OCI-LY1 (cell line): ENCODE measurements at regions not wholly inside any gene's neighbourhood (a gene's known extent, or its start where the extent isn't known, plus 50 kb on each side); places are given as distances from the start of the nearest gene placed in this dataset.

Source experiments
- H2AFZ ChIP-seq: fragments of 200-600 bp; sonication (generic), shearing (Covaris generic); 2 replicates; pipeline ENCODE4 v1.6.0; 2014; ENCODE audit warnings: antibody characterized with exemption, mild to moderate bottlenecking, low read length
- H3F3A ChIP-seq: fragments of 200-600 bp; sonication (generic), shearing (Covaris generic); 2 replicates; pipeline ENCODE4 v1.6.0; 2014; ENCODE audit warnings: mild to moderate bottlenecking, antibody characterized with exemption, low read length, moderate library complexity; ENCODE audit not compliant: insufficient read depth
- H3K27ac ChIP-seq: fragments of 200-600 bp; sonication (generic); 2 replicates; pipeline ENCODE4 v1.5.1; 2014; ENCODE audit warnings: low read length, mixed run types, mild to moderate bottlenecking, low read depth; ENCODE audit not compliant: poor library complexity, severe bottlenecking
- H3K27me3 ChIP-seq: fragments of 200-600 bp; sonication (generic); 2 replicates; pipeline ENCODE4 v1.6.0; 2014; ENCODE audit warnings: antibody characterized with exemption, mild to moderate bottlenecking, low read length, moderate library complexity; ENCODE audit not compliant: insufficient read depth
- H3K36me3 ChIP-seq: fragments of 200-600 bp; sonication (generic); 2 replicates; pipeline ENCODE4 v1.6.1; 2014; ENCODE audit warnings: mild to moderate bottlenecking, antibody characterized with exemption, low read length, moderate library complexity, mixed read lengths; ENCODE audit not compliant: insufficient read depth
- H3K4me1 ChIP-seq: fragments of 200-600 bp; sonication (generic); 2 replicates; pipeline ENCODE4 v1.5.1; 2014; ENCODE audit warnings: mild to moderate bottlenecking, low read length, moderate library complexity; ENCODE audit not compliant: insufficient read depth, severe bottlenecking
- H3K4me2 ChIP-seq: fragments of 200-600 bp; sonication (generic), shearing (Covaris generic); 2 replicates; pipeline ENCODE4 v1.6.1; 2014; ENCODE audit warnings: low read length
- H3K4me3 ChIP-seq: fragments of 200-600 bp; sonication (generic); 2 replicates; pipeline ENCODE4 v1.5.1; 2014; ENCODE audit warnings: low read length, low read depth, mild to moderate bottlenecking, mixed read lengths; ENCODE audit not compliant: poor library complexity, severe bottlenecking
- H3K79me2 ChIP-seq: fragments of 200-600 bp; shearing (Covaris generic); 2 replicates; pipeline ENCODE4 v1.6.1; 2016; ENCODE audit warnings: mixed run types, low read length, mixed read lengths; ENCODE audit not compliant: insufficient read depth
- H3K9ac ChIP-seq: fragments of 200-600 bp; sonication (generic), shearing (Covaris generic); 2 replicates; pipeline ENCODE4 v1.6.1; 2014; ENCODE audit warnings: mild to moderate bottlenecking, low read length, mixed read lengths
- H3K9me2 ChIP-seq: fragments of 200-600 bp; sonication (generic), shearing (Covaris generic); 2 replicates; pipeline ENCODE4 v1.6.1; 2014; ENCODE audit warnings: low read depth, mild to moderate bottlenecking, low read length, mixed read lengths
- H3K9me3 ChIP-seq: fragments of 200-600 bp; shearing (Covaris generic); 2 replicates; pipeline ENCODE4 v1.6.1; 2014; ENCODE audit warnings: low read length, mixed read lengths
- H4K20me1 ChIP-seq: fragments of 200-600 bp; sonication (generic), shearing (Covaris generic); 2 replicates; pipeline ENCODE4 v1.6.0; 2016; ENCODE audit warnings: mild to moderate bottlenecking, low read length; ENCODE audit not compliant: insufficient read depth
- EZH2 ChIP-seq: fragments of 200-600 bp; sonication (generic), shearing (Covaris generic); IDR thresholded peaks from 2 replicates; pipeline ENCODE4 v1.8.0; 2017; ENCODE audit warnings: borderline replicate concordance, mixed run types, mild to moderate bottlenecking, antibody characterized with exemption, low read length, moderate library complexity, mixed read lengths
- TF ChIP-seq, protein P1 (sequence below): fragments of 200-600 bp; sonication (generic), shearing (Covaris generic); IDR thresholded peaks from 2 replicates; pipeline ENCODE4 v1.5.1; 2017; ENCODE audit warnings: mild to moderate bottlenecking, antibody characterized with exemption, low read length, moderate library complexity, mixed read lengths

- Histone ChIP-seq H3F3A (0 out of 2 replicates have a peak, but pooled peaks cover 3% of the 10 kb centered on the region), H3K9ac (no peak overlapping the region), H3K79me2 (no peaks in the 10 kb centered on the region), H2AFZ (no peak overlapping the region), H3K4me2 (no peak overlapping the region), H4K20me1 (no peaks in the 10 kb centered on the region), H3K9me3 (no peaks in the 10 kb centered on the region), H3K27me3 (no peaks in the 10 kb centered on the region), H3K36me3 (no peaks in the 10 kb centered on the region), H3K4me3 (no peak overlapping the region), H3K9me2 (no peaks in the 10 kb centered on the region), H3K4me1 (peaks cover 1% of the 10 kb centered on the region), H3K27ac (no peak overlapping the region)
- no peak for TF ChIP-seq EZH2
- TF ChIP-seq, protein P1, sequence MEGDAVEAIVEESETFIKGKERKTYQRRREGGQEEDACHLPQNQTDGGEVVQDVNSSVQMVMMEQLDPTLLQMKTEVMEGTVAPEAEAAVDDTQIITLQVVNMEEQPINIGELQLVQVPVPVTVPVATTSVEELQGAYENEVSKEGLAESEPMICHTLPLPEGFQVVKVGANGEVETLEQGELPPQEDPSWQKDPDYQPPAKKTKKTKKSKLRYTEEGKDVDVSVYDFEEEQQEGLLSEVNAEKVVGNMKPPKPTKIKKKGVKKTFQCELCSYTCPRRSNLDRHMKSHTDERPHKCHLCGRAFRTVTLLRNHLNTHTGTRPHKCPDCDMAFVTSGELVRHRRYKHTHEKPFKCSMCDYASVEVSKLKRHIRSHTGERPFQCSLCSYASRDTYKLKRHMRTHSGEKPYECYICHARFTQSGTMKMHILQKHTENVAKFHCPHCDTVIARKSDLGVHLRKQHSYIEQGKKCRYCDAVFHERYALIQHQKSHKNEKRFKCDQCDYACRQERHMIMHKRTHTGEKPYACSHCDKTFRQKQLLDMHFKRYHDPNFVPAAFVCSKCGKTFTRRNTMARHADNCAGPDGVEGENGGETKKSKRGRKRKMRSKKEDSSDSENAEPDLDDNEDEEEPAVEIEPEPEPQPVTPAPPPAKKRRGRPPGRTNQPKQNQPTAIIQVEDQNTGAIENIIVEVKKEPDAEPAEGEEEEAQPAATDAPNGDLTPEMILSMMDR, result no peak
Observed at GRCh38 chr5:116375926-116376325, 198.7 kb downstream of the SEMA6A start.

DNA sequence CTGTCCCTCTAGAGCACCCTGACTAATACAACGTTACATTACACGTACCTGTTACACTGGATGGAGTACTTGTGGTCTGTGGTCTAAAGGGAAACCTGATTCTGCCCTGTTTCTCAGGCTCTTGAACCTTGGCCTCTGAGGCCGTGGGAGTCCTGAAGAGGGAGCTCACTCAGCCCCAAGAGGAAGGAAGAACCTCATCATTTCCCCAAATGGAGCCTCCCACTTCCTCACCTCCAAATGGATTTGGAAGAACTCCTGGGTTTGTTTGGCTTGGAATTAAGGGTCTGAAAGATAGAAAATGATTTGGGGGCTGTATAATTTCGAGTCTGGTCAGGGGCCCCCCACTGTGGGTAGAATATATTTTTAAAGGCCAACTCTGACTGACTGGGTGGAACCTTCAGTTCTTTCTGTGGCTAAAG is 200.2 kb downstream of the SEMA6A start:
- no peak overlapping the region for H3K4me2 ChIP-seq
- no peaks in the 10 kb centered on the region for H3K9me3 ChIP-seq
- no peak overlapping the region for H2AFZ ChIP-seq
- H3K79me2 ChIP-seq, result no peaks in the 10 kb centered on the region
- H3K4me1 ChIP-seq, result peaks cover 12% of the 10 kb centered on the region
- TF ChIP-seq EZH2, result no peak
- TF ChIP-seq, protein P1, result no peak
- H3F3A ChIP-seq, result 0 out of 2 replicates have a peak, but pooled peaks cover 5% of the 10 kb centered on the region
- no peaks in the 10 kb centered on the region for H3K36me3 ChIP-seq
- H3K27me3 ChIP-seq, result no peaks in the 10 kb centered on the region
- no peak overlapping the region for H3K4me3 ChIP-seq
- no peaks in the 10 kb centered on the region for H4K20me1 ChIP-seq
- no peak overlapping the region for H3K9ac ChIP-seq
- H3K9me2 ChIP-seq, result no peaks in the 10 kb centered on the region
- no peak overlapping the region for H3K27ac ChIP-seq

DNA sequence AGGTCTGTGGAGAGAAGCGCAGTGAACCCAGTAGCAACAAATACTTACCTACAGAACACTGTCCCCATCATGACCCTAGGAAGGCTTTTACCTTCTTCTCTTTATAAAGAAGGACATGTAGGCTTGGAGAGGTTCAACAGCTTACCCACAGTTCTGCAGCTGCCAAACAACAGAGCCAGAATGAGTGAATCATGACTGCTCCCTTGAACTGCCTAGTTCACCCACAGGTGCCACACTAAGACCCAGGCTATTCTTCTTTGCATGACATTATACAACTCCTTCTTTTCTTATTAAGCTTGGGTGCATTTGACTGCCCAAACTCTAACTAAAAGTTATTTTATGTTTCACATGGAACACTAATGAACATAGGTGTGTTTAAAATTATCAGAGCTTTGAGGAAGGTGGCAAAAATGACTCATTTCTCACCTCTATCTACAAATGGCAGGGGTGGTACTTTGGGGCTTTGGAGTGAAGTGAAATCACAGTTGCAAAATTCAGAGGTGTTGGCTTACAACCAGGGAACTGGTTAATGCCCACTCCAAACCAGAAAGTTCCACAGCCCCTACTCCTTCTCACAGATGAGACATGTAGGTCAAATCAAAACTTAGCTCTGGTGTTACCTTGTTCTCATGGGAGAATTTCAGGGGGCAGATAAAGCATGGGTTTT is 201.6 kb downstream of the SEMA6A start:
- no peaks in the 10 kb centered on the region for H4K20me1 ChIP-seq
- H3K27ac ChIP-seq, result no peak overlapping the region
- no peak overlapping the region for H2AFZ ChIP-seq
- TF ChIP-seq EZH2, result no peak
- TF ChIP-seq, protein P1, result no peak
- no peak overlapping the region for H3K4me3 ChIP-seq
- H3F3A ChIP-seq, result 0 out of 2 replicates have a peak, but pooled peaks cover 5% of the 10 kb centered on the region
- no peaks in the 10 kb centered on the region for H3K79me2 ChIP-seq
- no peaks in the 10 kb centered on the region for H3K9me2 ChIP-seq
- H3K27me3 ChIP-seq, result no peaks in the 10 kb centered on the region
- no peaks in the 10 kb centered on the region for H3K9me3 ChIP-seq
- peaks cover 12% of the 10 kb centered on the region for H3K4me1 ChIP-seq
- no peaks in the 10 kb centered on the region for H3K36me3 ChIP-seq
- H3K9ac ChIP-seq, result no peak overlapping the region
- H3K4me2 ChIP-seq, result no peak overlapping the region
